Mucosa of descending colon (tissue), 3 donors: ENCODE measurements at regions not wholly inside any gene's neighbourhood (a gene's known extent, or its start where the extent isn't known, plus 50 kb on each side); places are given as distances from the start of the nearest gene placed in this dataset.

Experiments used
- ATAC-seq: fragments of 200-7000 bp; cut with Tn5 transposase; one replicate; pipeline ENCODE4 v1.9.1; 2020; ENCODE audit warnings: mild to moderate bottlenecking, moderate library complexity
- DNase-seq, 3 donors: peaks; one replicate each; pipeline ENCODE4 v3.0.0-alpha.2; 2020
- H3K36me3 ChIP-seq: fragments of 200-600 bp; one replicate; pipeline ENCODE4 v1.8.0; 2021; ENCODE audit warnings: low read depth, mild to moderate bottlenecking
- H3K4me1 ChIP-seq: fragments of 200-600 bp; one replicate; pipeline ENCODE4 v1.8.0; 2021; ENCODE audit warnings: low read depth, mild to moderate bottlenecking
- H3K4me3 ChIP-seq: fragments of 200-600 bp; one replicate; pipeline ENCODE4 v1.8.0; 2021; ENCODE audit warnings: mild to moderate bottlenecking
- H3K9me3 ChIP-seq: fragments of 200-600 bp; one replicate; pipeline ENCODE4 v1.8.0; 2021; ENCODE audit warnings: mild to moderate bottlenecking
- CTCF ChIP-seq: fragments of 200-600 bp; IDR thresholded peaks from one replicate; pipeline ENCODE4 v1.8.0; 2022; ENCODE audit warnings: antibody characterized with exemption, mild to moderate bottlenecking
- intact Hi-C, 2 donors: fragments of 100-400 bp; cut with DNase I in 1 of 2; cut with micrococcal nuclease in 1 of 2; formaldehyde crosslinking; loops; one replicate each; pipeline versions ENCODE4 v1.11.0 to v1.11.1; 2022; cut with DNase I, micrococcal nuclease
- donor health status: DM: no; HTN: no; CAD: no; lungs with moderate emphysema.
- donor health status: DM: no; HTN: no; CAD: no.
- donor health status: DM: no; HTN: yes; CAD: no.

- no peaks in the 10 kb centered on the region for H3K9me3 ChIP-seq
- no peak for TF ChIP-seq CTCF
- ATAC-seq (no peak), DNase-seq (no peak)
- no peaks in the 10 kb centered on the region for H3K4me1 ChIP-seq
- H3K4me3 ChIP-seq: no peak overlapping the region
- H3K36me3 ChIP-seq: no peaks in the 10 kb centered on the region
- intact Hi-C loops: no loop called here
Observed at GRCh38 chr11:113626736-113627135, 79.4 kb downstream of the TMPRSS5 start.

GRCh38 chr11:113623114-113623513, 83.0 kb downstream of the TMPRSS5 start:
- Histone ChIP-seq H3K36me3 (no peaks in the 10 kb centered on the region), H3K4me1 (no peaks in the 10 kb centered on the region), H3K9me3 (no peaks in the 10 kb centered on the region), H3K4me3 (no peak overlapping the region)
- no peak for DNase-seq
- intact Hi-C loops: no loop called here
- no peak for ATAC-seq
- TF ChIP-seq CTCF: no peak

DNA sequence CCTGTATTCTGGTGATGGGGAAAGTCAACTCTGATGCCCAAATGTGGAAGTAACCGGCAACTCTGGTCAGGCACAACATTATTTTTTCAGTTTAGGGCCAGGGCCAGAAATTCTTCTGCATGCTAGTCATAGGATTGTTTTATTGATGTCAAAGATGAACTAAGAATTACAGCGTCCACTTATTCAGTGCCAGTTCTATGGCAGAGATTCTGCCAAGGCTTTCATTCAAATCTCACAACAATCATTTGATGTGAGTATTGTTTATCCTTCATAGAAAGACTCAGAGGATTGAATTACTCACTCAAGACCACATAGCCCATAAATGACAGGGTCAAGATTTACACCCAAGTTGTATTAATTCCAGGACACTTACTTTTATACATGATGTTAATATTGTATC, 87.7 kb downstream of the TMPRSS5 start:
- no peaks in the 10 kb centered on the region for H3K9me3 ChIP-seq
- H3K4me1 ChIP-seq: no peaks in the 10 kb centered on the region
- DNase-seq (no peak), ATAC-seq (no peak)
- TF ChIP-seq CTCF: no peak
- no peak overlapping the region for H3K4me3 ChIP-seq
- H3K36me3 ChIP-seq: no peaks in the 10 kb centered on the region
- intact Hi-C loops: no loop called here

DNA sequence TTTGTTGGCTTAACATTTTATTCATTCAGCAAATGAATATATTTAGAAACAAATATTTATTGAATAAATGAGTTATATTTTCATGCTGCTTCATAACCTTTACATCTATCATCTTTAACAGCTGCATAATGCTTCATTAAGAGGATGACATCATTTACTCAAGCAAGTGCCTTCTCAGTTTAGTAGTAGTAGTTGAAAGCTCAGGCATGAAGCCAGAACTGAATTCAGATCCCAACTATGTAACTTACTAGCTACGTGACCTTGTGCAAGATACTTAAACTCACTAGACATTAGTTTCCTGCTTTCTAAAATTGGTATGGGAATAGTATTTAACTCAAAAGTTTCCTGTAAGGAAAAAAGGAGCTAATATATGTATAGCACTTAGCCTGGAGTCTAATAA, 90.3 kb downstream of the TMPRSS5 start:
- no peak for ATAC-seq
- Histone ChIP-seq H3K4me1 (no peaks in the 10 kb centered on the region), H3K4me3 (no peak overlapping the region), H3K9me3 (no peaks in the 10 kb centered on the region), H3K36me3 (no peaks in the 10 kb centered on the region)
- no peak for DNase-seq
- TF ChIP-seq CTCF: no peak
- intact Hi-C loops: no loop called here

DNA sequence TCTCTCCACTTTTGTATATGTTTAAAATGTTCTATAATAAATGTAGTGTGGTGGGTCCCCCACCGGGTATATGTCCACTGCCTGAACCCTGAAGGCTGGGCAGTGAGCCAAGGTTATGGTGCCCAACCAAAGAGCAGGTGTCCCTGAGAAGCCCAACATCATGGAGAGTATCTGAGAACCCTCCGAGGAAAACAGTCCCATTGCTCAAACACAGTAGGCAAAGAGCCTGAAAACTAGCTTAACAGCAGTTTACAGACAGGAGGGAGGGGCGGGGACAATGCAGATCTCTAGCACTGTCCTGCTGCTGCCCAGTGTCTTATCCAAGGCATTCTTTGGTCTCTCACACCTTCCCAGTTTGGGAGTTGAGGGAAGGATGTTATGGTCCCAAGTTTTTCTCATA, 91.0 kb downstream of the TMPRSS5 start:
- no peak for TF ChIP-seq CTCF
- Histone ChIP-seq H3K4me3 (no peak overlapping the region), H3K9me3 (no peaks in the 10 kb centered on the region), H3K4me1 (no peaks in the 10 kb centered on the region), H3K36me3 (no peaks in the 10 kb centered on the region)
- intact Hi-C loops: no loop called here
- ATAC-seq (no peak), DNase-seq (no peak)

DNA sequence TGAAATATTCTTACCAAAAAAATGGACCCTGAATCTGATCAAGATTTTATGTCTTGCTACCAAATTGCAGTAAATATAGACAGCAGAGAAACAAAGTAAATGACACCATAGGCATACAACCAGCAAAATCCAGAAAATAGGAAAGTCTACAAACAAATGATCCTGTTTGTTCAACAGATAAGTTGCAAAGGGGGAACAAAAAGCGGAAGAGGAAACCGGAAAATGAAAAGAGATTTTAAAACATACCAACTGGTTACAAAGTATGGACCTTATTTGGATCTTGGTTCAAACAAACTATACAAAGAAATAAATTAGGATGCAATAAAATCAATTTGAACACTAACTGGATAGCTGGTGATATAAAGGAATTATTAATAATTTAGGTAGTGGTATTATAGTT, 92.0 kb downstream of the TMPRSS5 start:
- ATAC-seq (no peak), DNase-seq (no peak)
- no peaks in the 10 kb centered on the region for H3K9me3 ChIP-seq
- H3K36me3 ChIP-seq: no peaks in the 10 kb centered on the region
- TF ChIP-seq CTCF: no peak
- H3K4me3 ChIP-seq: no peak overlapping the region
- intact Hi-C loops: no loop called here
- no peaks in the 10 kb centered on the region for H3K4me1 ChIP-seq
